Hepatocyte (in vitro differentiated cells): ENCODE measurements at regions not wholly inside any gene's neighbourhood (a gene's known extent, or its start where the extent isn't known, plus 50 kb on each side); places are given as distances from the start of the nearest gene placed in this dataset.
"Not testable (repeated sequence)": the region's sequence is repeated elsewhere in the genome, so short reads cannot be mapped to it uniquely, and the experiment has no call there.

ENCODE experiments used
- EZH2 ChIP-seq: fragments of 200-600 bp; sonication (generic); IDR thresholded peaks from 2 replicates; pipeline ENCODE4 v1.6.1; 2016; ENCODE audit warnings: antibody characterized with exemption, mild to moderate bottlenecking, borderline replicate concordance
- TF ChIP-seq, protein P1 (sequence below): fragments of 200-600 bp; sonication (generic); IDR thresholded peaks from 2 replicates; pipeline ENCODE4 v1.5.1; 2016; ENCODE audit warnings: antibody characterized with exemption, mild to moderate bottlenecking; ENCODE audit not compliant: poor library complexity

DNA sequence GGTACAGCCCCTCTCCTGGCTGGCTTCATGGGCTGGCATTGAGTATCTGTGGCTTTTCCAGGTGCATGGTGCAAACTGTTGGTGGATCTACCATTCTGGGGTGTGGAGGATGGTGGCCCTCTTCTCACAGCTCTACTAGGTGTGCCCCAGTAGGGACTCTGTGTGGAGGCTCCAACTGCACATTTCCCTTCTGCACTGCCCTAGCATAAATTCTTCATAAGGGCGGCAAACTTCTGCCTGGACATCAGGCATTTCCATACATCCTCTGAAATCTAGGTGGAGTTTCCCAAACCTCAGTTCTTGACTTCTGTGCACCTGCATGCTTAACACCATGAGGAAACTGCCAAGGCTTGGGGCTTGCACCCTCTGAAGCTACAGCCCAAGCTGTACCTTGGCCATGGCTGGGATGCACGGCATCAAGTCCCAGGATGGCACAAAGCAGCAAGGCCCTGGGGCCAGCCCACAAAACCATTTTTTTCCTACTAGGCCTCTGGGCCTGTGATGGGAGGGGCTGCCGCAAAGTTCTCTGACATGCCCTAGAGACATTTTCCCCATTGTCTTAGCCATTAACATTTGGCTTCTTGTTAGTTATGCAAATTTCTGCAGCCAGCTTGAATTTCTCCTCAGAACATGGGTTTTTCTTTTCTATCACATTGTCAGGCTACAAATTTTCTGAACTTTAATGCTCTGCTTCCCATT is 83.4 kb upstream of the ECI2 start:
- TF ChIP-seq, protein P1, sequence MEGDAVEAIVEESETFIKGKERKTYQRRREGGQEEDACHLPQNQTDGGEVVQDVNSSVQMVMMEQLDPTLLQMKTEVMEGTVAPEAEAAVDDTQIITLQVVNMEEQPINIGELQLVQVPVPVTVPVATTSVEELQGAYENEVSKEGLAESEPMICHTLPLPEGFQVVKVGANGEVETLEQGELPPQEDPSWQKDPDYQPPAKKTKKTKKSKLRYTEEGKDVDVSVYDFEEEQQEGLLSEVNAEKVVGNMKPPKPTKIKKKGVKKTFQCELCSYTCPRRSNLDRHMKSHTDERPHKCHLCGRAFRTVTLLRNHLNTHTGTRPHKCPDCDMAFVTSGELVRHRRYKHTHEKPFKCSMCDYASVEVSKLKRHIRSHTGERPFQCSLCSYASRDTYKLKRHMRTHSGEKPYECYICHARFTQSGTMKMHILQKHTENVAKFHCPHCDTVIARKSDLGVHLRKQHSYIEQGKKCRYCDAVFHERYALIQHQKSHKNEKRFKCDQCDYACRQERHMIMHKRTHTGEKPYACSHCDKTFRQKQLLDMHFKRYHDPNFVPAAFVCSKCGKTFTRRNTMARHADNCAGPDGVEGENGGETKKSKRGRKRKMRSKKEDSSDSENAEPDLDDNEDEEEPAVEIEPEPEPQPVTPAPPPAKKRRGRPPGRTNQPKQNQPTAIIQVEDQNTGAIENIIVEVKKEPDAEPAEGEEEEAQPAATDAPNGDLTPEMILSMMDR, result not testable (repeated sequence)
- not testable (repeated sequence) for TF ChIP-seq EZH2
